HAP-1 (cell line): ENCODE measurements at regions not wholly inside any gene's neighbourhood (a gene's known extent, or its start where the extent isn't known, plus 50 kb on each side); places are given as distances from the start of the nearest gene placed in this dataset.

Experiments used
- DNase-seq, 2 experiments: peaks; one replicate each; pipeline ENCODE4 v3.0.0-alpha.2; 2016 to 2020; ENCODE audit warnings: low spot score in 2 of 2
- H3K27me3 ChIP-seq: fragments of 250-450 bp; sonication (Bioruptor Pico); 2 replicates; pipeline ENCODE4 v1.5.1; 2020; ENCODE audit warnings: low read depth, mild to moderate bottlenecking, moderate library complexity
- H3K36me3 ChIP-seq: fragments of 250-450 bp; sonication (Bioruptor Pico); replicated peaks from 2 replicates; pipeline ENCODE4 v1.5.1; 2020; ENCODE audit warnings: mild to moderate bottlenecking
- H3K4me1 ChIP-seq: fragments of 250-450 bp; sonication (Bioruptor Pico); 2 replicates; pipeline ENCODE4 v1.5.1; 2020; ENCODE audit warnings: mild to moderate bottlenecking
- H3K4me3 ChIP-seq: fragments of 250-450 bp; sonication (Bioruptor Pico); 2 replicates; pipeline ENCODE4 v1.5.1; 2020; ENCODE audit warnings: mild to moderate bottlenecking, moderate library complexity
- H3K9me3 ChIP-seq: fragments of 250-450 bp; sonication (Bioruptor Pico); 2 replicates; pipeline ENCODE4 v1.5.1; 2020; ENCODE audit warnings: mild to moderate bottlenecking, moderate library complexity
- in situ Hi-C: fragments of 300-500 bp; cut with MboI; formaldehyde crosslinking; loops from 3 replicates; pipeline ENCODE4 v1.14.3; 2020; ENCODE audit warnings: low sequenced_read_pairs, inconsistent platforms, mixed read lengths

DNA sequence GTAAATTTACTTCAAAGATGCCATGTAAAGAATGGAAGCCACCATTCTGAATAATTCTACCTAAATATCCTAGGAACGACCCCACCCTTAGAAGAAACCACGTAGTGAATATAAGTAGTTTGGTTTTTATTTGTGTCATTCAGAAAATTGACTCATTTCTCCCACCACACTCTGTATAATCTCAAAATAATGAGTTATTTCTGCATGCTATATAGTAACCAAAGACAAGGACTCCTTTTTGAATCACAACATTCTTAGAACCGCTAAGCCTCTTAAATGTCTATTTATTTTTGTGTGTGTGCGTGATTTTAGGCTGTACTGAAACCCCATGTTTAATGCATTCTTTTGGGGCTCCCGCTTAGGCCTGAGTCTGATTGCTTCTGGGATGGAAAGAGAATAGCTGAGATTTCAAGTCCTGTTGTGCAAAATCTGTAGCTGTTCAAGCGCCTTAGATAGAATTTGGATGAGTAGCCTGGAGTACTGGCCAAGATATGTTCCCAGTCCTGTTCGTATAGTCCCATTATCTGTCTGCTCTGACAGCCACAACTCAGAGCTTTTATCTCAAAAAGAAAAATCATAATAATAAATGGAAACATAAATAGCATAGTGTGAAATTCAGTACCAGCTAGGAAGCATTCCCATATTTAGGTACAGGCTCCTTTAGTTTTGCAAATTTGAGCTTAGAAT is 532.4 kb upstream of the NBEA start:
- Histone ChIP-seq H3K9me3 (no peaks in the 10 kb centered on the region), H3K36me3 (no peaks in the 10 kb centered on the region), H3K4me3 (no peak overlapping the region), H3K4me1 (no peaks in the 10 kb centered on the region), H3K27me3 (no peaks in the 10 kb centered on the region)
- DNase-seq = no peak
- in situ Hi-C loops = no loop called here

- H3K9me3 ChIP-seq = no peaks in the 10 kb centered on the region
- no peaks in the 10 kb centered on the region for H3K27me3 ChIP-seq
- H3K36me3 ChIP-seq = no peaks in the 10 kb centered on the region
- no peaks in the 10 kb centered on the region for H3K4me1 ChIP-seq
- H3K4me3 ChIP-seq = no peak overlapping the region
- DNase-seq = no peak
- in situ Hi-C loops = no loop called here
These were observed 531.4 kb upstream of the NBEA start for GRCh38 chr13:34410678-34411077.

GRCh38 chr13:34411177-34411576 is 530.9 kb upstream of the NBEA start:
- Histone ChIP-seq H3K9me3 (no peaks in the 10 kb centered on the region), H3K4me3 (no peak overlapping the region), H3K36me3 (no peaks in the 10 kb centered on the region), H3K4me1 (no peaks in the 10 kb centered on the region), H3K27me3 (no peaks in the 10 kb centered on the region)
- DNase-seq = no peak
- in situ Hi-C loops = no loop called here

DNA sequence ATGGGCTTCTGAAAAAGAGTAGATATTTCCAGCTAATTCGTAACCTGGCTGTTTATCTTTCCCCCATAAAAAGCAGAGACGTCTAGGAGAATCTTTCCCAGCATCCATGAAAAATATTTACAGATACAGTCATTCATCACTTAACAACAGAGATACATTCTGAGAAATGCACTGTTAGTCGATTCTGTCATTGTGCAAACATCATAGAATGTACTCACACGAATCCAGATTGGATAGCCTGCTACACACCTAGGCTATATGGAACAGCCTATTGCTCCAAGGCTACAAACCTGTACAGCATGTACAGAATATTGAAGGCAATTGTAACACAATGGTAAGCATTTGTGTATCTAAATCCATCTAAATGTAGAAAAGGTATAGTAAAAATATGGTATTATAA is 530.2 kb upstream of the NBEA start:
- no peak overlapping the region for H3K4me3 ChIP-seq
- in situ Hi-C loops = no loop called here
- no peaks in the 10 kb centered on the region for H3K4me1 ChIP-seq
- no peaks in the 10 kb centered on the region for H3K36me3 ChIP-seq
- no peak for DNase-seq
- H3K27me3 ChIP-seq = no peaks in the 10 kb centered on the region
- no peaks in the 10 kb centered on the region for H3K9me3 ChIP-seq

DNA sequence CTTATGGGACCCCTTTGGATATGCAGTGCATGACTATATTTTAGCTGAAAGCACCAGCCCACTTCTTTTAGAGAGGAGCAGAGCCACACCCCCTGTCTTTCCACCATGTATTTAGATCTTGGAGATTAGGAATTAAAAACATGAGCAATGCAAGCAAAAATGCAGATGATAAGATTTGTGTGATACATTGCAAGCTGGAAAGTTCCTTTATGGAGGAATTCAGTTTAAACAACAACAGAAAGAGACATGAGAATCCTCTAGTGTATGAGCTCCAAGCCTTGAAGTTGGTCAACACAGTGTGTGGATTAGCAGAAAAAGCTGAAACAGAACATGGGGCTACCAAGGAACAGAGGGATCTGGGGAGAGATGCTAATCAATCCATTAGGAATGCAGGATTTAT is 529.8 kb upstream of the NBEA start:
- Histone ChIP-seq H3K9me3 (no peaks in the 10 kb centered on the region), H3K4me3 (no peak overlapping the region)
- in situ Hi-C loops = no loop called here

DNA sequence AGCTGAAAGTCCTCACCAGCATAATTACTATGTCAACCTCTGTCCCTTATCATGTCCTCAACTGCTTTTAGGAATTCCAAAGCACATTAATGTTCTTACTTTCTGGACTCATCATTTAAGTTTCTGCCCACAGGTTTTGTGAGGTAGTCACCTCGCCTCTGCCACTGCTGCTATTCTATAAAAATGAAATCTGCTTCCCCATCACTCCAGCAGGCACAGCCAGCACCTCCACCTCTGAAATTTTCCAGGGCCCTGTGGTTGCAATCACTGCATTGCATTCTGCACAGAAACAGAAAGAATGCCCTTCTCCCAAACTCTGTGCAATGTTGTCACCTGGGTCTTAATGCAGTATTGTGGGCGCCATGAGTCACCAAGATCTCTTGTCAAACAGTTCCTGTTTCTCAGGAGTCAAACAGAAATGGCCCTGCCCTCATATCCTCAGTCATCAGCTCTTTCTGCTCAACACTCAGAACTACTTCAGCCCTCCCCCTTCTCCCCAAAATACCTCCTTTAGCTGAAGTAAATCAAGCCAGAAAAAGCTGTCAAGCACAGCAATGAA is 529.2 kb upstream of the NBEA start:
- in situ Hi-C loops = no loop called here
- Histone ChIP-seq H3K4me3 (no peak overlapping the region), H3K9me3 (no peaks in the 10 kb centered on the region), H3K4me1 (no peaks in the 10 kb centered on the region), H3K27me3 (no peaks in the 10 kb centered on the region), H3K36me3 (no peaks in the 10 kb centered on the region)
- DNase-seq = no peak

More for the DNA sequence above, 529.8 kb upstream of the NBEA start:
- Histone ChIP-seq H3K4me1 (no peaks in the 10 kb centered on the region), H3K27me3 (no peaks in the 10 kb centered on the region), H3K36me3 (no peaks in the 10 kb centered on the region)
- no peak for DNase-seq

DNA sequence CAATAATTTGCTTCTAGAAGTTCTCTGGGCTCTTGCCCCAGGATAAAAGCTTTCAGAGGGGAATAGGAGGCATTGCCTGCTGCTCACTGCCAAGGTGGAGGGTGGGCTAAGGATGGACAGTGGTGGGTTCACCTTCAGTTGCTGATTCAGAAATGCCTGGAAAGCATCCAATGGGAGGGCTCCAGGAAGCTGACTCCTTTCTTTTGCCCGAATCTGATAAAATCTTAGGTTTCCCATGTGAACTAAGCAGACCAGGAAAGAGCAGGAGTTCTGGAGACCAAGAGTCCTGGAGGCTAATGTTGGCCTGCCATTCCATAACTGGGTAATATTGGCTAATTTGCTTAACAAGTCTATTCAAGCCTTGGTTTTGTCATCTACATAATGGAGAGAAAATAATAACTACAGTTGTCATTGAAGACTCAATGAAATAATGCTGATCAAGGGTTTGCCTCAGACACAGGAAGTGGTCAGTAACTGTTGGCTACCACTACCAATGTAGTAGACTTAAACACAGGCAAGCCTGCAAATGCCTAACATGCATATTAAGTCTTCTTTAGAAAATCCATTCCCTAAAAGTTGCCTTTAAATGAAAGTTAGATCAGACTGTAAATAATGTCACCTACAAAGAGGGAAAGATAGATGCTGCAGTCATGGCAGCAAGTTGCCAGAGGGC is 528.4 kb upstream of the NBEA start:
- Histone ChIP-seq H3K4me3 (no peak overlapping the region), H3K9me3 (no peaks in the 10 kb centered on the region), H3K27me3 (no peaks in the 10 kb centered on the region), H3K4me1 (no peaks in the 10 kb centered on the region), H3K36me3 (no peaks in the 10 kb centered on the region)
- in situ Hi-C loops = no loop called here
- no peak for DNase-seq

DNA sequence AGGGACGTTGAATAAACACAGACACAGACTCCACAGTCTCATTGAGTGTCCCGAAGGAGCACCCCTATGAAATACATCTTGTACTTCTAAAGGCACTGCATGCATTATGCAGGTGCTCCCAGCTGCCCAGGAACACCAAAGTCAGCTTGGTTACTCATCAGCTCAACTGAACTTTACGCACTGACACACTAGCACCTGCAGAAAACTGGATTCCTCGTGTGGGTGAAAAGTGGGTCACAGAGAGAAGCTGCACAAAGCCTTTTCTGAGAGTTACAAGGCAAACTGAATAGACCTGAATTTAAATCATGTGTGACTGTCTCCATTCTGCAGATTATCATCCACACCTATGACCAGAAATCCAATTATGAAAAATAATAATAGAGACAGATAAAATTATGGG is 527.5 kb upstream of the NBEA start:
- H3K4me3 ChIP-seq = no peak overlapping the region
- in situ Hi-C loops = no loop called here
- H3K4me1 ChIP-seq = no peaks in the 10 kb centered on the region
- no peaks in the 10 kb centered on the region for H3K27me3 ChIP-seq
- H3K9me3 ChIP-seq = no peaks in the 10 kb centered on the region
- no peaks in the 10 kb centered on the region for H3K36me3 ChIP-seq
- no peak for DNase-seq

DNA sequence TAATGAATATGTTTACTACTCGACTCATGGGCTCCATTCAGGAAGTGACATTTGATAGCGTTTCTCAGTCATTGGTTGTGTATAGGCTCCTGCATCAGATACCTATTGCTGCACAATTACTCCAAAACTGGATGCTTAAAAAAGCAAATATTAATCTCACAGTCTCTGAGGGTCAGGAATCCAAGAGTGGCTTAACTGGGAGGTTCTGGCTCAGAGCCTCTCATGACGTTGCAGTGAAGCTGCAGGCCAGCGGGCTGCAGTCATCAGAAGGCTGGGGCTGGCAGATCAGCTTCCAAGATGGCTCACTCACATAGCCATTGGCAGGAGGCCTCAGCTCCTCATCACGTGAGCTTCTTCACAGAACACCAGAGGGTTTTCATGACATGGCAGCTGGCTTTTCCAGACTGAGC is 525.1 kb upstream of the NBEA start:
- in situ Hi-C loops = no loop called here
- Histone ChIP-seq H3K9me3 (no peaks in the 10 kb centered on the region), H3K36me3 (no peaks in the 10 kb centered on the region), H3K4me3 (no peak overlapping the region), H3K27me3 (no peaks in the 10 kb centered on the region), H3K4me1 (no peaks in the 10 kb centered on the region)
- DNase-seq = no peak

DNA sequence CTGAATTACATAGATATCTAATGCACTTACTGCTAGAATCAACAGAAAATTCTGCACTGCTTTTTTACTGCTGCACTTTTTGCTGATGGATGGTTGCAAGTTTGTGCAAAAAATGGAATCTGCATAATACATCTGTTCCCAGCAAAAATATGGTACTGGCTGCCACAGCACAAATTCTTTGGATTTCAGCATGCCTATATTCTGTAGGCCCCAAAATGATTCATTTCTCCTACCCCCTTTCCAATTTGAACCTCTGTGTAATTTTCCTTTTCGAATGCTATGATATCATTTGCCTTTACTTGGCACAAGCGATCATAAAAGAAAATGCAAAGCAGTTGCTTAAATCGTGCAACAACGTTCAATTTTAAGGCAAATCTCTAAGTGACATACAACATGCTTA is 524.2 kb upstream of the NBEA start:
- in situ Hi-C loops = no loop called here
- Histone ChIP-seq H3K27me3 (no peaks in the 10 kb centered on the region), H3K4me3 (no peak overlapping the region), H3K4me1 (no peaks in the 10 kb centered on the region), H3K9me3 (no peaks in the 10 kb centered on the region), H3K36me3 (no peaks in the 10 kb centered on the region)
- DNase-seq = no peak

- no peaks in the 10 kb centered on the region for H3K9me3 ChIP-seq
- no peak for DNase-seq
These were observed 523.0 kb upstream of the NBEA start for GRCh38 chr13:34419025-34419424.

DNA sequence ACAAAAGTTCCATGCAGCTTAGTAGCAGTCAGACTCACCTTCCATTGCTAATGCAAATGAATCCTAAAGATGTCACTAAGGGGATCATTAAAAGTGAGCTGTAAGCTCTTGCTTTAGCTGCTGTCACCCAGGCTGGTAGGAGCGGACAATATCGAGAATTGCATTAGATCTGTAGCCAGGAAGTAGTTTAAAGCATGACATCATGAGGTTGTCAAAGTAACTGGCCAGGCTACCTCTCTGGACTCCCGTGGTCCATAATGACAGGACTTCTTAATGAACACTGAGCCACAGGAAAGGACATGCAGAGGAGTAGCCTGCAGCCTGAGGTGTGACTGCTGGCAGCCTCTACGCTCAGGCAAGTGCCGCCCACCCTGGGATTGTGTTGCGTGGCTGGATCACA is 522.3 kb upstream of the NBEA start:
- Histone ChIP-seq H3K27me3 (no peaks in the 10 kb centered on the region), H3K9me3 (no peaks in the 10 kb centered on the region), H3K4me1 (no peaks in the 10 kb centered on the region), H3K4me3 (no peak overlapping the region), H3K36me3 (no peaks in the 10 kb centered on the region)
- DNase-seq = no peak
- in situ Hi-C loops = no loop called here

More at GRCh38 chr13:34419025-34419424, 523.0 kb upstream of the NBEA start:
- in situ Hi-C loops = no loop called here
- no peak overlapping the region for H3K4me3 ChIP-seq
- H3K27me3 ChIP-seq = no peaks in the 10 kb centered on the region
- no peaks in the 10 kb centered on the region for H3K36me3 ChIP-seq
- no peaks in the 10 kb centered on the region for H3K4me1 ChIP-seq

DNA sequence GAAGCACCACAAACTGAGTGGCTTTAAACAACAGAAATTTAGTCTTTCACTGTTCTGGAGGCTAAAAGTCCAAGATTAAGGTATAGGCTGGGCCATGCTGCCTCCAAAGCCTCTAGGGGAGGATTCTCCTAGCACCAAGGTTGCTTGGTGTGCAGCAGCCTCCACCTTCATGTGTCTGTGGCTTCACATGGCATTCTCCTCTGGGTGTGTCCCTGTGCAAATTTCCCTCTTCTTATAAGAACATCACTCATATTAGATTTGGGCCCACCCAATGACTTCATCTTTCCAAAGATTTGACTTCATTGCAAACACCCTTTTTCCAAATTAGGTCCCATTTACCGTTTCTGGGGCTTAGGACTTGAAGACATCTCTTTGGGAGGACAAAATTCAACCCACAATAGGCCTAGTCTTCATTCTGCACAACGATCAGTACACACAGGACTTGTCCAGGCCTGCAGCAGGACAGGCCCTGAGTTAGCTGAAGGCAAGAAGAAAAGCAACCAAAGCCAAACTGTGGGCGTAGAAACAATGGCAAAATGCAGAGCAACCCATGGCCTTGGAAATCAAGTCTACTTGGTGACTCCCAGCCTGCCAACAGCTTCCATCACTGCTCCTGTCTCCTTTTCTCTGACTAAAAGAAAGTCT is 521.2 kb upstream of the NBEA start:
- no peak overlapping the region for H3K4me3 ChIP-seq
- no peak for DNase-seq
- H3K4me1 ChIP-seq = no peaks in the 10 kb centered on the region
- in situ Hi-C loops = no loop called here
- no peaks in the 10 kb centered on the region for H3K9me3 ChIP-seq
- H3K27me3 ChIP-seq = no peaks in the 10 kb centered on the region
- no peaks in the 10 kb centered on the region for H3K36me3 ChIP-seq

- in situ Hi-C loops = no loop called here
- no peaks in the 10 kb centered on the region for H3K9me3 ChIP-seq
- DNase-seq = no peak
- H3K27me3 ChIP-seq = no peaks in the 10 kb centered on the region
- no peaks in the 10 kb centered on the region for H3K36me3 ChIP-seq
- H3K4me3 ChIP-seq = no peak overlapping the region
- H3K4me1 ChIP-seq = no peaks in the 10 kb centered on the region
These were observed 520.7 kb upstream of the NBEA start for GRCh38 chr13:34421347-34421719.
